Stimulated activated CD8-positive, alpha-beta memory T cell treated with anti-CD3 and anti-CD28 coated beads, Interleukin-15, amount 100 ng/mL, for 48 hours (primary cell): ENCODE measurements at regions not wholly inside any gene's neighbourhood (a gene's known extent, or its start where the extent isn't known, plus 50 kb on each side); places are given as distances from the start of the nearest gene placed in this dataset.

Source experiments
- DNase-seq, 2 donors: peaks; one replicate each; pipeline ENCODE4 v3.0.0-alpha.2; 2020; ENCODE audit warnings: low read depth in 2 of 2

DNA sequence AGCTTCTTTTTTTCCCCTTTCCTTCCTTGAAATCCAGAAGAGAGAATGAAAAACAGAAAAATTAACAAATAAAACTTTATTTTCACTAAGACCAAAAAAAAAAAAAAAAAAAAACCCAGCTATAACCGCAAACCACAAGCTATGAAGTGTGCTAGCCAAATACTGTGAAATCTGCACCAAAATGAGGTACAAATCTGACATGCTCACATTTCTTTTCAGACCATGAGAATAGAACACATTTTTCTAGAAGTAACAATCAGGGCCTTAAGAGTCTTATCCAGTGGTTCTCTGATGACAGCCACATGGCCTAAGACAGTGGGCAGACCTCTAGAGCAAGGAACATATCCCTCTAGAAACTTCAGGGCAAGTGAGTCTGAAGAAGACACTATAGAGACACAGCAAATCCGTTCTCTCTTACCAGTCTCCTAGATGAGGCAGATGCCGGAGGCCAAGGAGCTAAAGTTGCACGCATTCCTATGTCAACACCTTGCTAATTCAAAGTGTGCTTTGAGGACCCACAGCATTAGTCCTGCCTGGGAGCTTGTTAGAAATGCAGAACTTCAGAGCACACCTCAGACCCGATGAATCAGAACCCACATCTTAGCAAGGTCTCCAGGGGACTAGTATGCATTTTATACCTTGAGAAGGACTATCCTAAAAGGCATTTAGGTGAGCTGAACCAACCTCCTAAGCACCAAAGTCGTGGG lies 317.1 kb downstream of the MYCN start:
- no peak for DNase-seq

DNA sequence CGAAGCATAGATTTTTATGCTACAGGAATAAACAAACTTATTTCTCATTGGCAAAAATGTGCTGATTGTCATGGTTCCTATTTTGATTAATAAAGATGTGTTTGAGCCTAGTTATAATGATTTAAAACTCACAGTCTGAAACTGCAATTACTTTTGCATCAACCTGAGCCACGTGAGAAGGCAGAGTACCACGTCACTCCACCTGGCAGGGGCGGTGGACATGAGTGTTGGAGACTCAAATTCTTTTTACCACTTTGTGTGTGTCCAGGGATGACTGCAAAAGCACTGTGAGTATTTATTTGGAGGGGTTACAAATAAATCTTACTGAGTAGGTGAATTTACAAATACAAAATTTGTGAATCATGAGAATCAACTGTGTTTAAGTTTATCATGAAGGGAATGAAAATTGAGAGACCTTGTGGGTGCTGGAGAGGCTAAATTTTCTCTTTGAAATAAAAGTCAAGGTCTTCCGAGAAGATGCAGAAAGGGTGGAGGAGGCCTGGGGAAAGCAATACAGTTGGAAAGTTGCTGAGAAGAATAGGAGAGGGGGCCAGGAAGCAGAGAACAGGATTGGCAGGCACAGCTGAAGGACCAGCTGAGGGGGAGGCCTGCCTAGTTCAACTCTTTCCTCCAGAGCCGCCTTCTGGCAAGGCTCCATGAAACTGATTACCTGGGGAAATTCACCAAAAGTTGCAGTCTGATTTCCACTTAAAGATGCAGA lies 316.4 kb downstream of the MYCN start:
- DNase-seq = no peak

DNA sequence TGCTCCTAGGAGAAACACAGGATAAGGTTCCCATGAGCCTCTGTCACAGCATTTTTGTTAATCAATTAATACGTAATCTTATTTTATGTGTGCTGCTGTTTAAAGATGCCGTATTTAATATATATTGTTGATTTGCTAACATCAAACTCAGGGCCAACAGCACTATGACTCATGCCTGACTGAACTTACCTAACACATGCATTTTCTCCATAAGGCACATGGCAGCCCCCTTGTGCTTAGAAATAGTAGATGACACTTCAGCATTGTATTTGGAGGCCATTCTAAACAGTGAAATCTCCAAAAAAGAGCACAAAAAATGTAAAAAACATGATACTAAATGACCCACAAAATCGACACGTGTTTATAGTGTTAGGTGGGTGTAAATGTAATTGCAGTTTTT lies 314.8 kb downstream of the MYCN start:
- DNase-seq = no peak

DNA sequence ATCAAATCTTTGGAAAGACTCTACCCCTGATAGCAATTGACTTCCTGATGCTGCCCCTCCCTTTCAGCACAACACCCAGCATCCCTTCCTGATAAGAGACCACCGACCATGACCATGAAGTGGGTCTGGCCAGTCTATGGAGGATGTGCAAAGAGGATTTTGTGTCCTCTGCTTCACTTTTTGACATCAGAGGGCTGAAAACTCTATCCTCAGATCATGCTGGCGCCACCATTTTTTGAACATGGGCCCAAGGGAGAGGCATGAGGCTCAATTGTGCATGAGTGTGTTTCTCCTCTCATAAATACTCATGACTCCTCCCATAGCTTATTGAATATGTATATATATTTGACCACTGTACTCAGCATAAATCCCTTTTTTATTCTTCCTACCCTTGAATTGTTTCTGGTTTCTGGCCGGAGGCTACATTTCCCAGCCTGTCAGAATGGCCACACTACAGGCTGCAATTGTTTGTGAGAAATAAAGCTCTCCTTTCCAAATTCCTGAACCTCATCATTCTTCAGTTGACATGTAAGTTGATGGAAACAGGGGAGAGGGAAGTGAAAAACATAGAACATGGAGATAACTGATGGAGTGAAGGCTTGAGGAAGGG lies 314.1 kb downstream of the MYCN start:
- DNase-seq = no peak

DNA sequence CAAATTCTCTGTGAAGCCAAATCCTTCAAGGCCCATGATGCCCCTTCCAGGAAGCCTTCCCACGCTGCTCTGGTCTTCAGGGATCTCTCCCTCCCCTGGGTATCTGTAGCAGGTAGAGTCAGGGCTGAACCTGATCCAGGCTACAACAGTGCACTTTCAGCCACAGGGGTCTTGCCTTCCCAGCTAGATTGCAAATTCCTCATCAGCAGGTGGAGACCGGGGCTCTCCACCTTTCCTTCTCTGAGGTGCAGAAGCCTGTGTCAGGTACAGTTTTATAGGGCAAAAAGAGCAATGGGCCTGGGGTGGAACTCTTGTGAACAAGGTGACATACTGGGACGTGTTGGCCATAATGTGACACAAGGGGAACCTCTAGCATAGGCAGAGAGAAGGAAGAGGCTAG lies 312.9 kb downstream of the MYCN start:
- no peak for DNase-seq

DNA sequence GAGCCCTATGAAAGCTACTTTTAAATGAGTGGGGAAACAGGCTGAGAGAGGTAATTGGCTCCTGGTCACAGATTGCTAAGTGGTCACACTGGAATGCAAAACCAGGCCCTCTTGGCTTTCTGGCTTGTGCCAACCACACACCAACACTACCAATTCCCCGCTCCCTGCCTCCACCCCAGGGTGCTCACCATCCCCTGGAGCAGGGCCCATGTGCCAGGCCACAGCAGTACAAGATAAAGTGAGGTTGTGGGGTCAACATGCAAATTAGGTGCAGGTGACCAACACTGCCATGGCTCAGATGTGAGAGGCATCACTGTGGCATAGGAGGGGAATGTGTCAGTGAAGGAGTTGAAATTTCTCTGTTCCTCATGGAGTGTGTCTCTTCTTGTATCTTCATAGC lies 312.5 kb downstream of the MYCN start:
- DNase-seq = no peak

DNA sequence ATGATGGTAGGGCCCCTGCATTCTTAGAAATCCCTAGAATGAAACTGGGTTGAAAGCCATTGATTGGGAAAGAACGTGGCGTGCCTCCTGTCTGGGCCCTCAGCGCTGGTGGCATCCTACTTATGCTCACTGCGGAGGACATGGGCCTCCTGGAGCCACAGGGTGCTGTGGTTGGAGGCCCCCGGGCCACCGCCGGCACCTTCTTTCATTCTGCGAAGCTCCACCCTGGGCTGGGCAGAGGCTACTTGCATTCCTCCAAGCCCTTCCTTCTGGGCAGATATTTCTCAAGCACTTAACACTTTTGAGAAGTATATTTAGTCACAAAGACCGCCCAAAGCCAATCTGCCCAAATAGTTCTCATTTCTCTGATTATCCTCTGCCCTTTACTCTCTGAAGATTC lies 311.9 kb downstream of the MYCN start:
- no peak for DNase-seq

DNA sequence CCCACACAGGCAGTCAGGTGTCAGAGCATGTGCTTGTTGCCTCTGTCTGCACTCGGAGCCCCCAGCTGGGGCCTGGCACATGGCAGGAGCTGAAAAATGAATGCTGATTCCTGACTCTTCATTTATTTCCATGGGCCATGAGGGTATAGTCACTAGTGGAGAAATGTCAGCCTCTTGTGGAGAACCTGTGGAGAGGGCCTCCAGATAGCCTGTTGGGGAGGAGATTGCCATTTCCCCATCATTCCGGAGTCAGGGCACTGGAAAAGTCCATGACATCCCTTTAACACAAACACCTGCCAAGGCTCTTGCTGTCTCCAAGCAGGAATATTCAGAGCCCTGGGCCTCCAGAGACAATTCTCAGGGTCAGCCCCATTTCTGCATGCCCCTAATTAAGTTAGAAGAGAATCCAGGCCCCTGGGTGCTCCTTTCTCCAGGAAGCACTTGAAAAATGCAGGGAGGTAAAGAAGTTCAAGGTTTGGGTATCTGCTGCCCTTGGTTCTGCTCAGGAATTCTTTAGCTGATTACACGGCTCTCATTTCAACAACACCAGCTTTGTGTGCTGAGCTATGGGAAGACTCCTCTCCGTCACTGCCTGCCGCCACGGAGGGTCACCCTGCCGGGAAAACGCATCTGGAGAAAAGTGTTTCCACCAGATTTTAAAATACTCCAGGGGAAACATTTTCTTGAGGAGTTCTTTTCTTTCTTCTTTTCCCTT lies 311.3 kb downstream of the MYCN start:
- no peak for DNase-seq

DNA sequence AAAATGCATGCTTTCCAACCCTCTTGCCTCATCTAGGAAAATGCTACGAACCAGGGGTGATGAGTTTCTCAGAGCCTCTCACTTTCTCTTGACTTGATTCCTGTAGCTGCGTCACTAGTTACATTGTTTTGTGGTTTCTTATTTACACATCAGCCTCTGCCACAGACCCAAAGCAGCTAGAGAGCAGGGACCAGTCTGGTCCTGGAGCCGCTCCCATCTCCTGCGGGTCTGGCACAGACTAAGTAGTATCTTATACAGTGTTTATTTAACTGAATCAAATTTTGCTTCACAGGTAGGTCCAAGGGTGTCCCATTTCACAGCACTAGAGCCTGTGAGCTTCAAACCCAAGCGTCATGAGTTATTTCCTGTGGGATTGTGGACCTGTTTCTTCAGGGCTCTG lies 310.5 kb downstream of the MYCN start:
- no peak for DNase-seq

DNA sequence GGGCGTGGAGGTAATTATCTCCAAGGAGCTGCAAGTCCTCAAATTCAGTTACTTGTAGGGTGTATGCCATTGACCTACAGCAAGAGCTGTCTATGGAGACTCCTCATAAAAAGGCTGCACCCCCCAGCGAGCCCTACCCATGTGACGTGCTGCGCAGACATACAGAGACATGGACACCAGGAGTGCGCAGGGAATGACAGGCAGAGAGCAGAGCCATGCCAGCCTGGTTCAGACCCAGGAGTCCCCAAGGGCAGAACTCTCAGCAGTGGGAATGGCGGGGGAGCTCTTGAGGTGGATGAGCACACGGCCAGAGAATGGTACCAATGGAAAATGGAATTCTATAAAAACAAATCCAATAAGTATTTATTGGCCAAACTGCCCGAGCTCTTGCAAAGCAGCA lies 310.1 kb downstream of the MYCN start:
- DNase-seq = no peak

DNA sequence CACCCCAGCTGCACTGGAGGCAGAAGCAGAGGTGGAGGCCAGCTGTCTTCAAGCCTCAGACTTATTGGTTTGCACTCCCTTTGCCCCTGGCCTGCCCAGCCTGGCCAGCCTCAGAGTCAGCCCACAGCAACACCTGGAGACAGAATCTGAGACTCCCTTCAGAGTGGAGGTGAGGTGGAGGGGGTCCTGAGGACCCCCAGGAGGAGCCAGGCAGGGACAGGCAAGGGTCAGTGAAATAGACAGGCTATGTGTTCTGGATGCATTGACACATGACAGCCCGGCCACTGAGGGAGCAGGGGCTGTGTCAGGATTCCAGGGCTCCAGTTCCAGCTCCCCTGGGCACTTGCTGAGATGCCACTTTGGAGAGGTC lies 309.7 kb downstream of the MYCN start:
- DNase-seq = no peak

DNA sequence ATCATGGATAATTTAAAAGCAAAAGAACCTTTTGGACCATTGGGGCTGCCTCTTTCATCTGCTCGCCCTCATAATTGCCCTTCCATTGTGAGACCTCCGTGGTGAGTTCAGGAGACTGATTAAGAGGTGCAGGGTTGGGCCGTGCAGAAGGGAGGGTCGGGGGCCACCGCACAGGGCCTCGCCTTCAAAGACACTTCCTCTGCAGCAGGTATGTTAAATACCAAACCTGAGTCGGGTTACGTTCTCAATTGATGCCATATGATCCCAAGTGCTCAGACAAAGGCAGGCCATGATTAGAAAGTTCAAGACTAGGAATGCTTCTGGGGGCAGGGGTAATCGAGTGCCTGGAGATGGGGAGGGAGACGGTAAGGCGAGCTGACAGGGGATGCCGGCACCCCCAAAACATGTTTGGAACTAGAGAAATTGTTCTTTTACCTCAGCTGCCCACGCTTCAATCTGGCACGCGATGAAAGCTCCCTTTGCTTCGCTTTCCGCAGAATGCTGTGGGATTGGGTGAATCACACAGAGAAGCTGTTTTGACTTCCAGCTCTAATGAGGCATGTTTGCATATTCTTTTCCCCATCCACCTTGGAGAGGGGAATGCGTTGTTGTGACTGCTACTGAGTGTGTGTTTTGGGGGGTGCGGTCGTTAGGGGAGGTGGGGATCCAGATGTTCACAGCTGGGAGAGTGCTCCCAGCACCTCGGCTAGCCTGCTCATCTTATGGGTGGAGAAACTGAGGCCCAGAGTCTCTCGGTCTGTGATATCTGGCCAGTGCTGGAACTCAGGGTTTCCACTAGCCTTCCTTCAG lies 309.1 kb downstream of the MYCN start:
- DNase-seq = no peak

DNA sequence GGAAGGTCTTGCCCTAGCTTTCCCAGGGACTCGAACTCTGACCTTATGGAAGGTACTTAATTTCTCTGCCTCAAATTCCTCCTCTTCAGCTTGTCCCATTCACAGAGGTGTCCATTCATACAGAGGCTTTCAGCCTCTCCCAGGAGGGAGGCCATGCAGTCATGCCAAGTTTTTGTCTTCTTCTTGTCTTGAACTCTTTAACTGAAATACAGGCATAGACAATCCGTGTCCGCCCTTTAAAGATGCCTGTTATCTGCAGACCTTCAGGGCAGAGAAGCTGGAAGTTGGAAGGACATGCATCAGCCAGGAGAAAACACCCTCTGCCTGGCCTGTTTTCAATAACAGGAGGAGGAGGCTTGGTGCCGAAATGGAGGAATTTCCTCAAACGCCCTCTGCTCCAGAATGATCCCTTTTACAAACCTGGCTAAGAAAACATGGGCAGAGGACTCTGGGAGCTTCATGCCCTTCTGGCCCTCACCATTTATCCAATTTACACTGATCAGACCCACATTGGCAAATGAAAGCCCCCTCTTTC lies 308.3 kb downstream of the MYCN start:
- DNase-seq = no peak

DNA sequence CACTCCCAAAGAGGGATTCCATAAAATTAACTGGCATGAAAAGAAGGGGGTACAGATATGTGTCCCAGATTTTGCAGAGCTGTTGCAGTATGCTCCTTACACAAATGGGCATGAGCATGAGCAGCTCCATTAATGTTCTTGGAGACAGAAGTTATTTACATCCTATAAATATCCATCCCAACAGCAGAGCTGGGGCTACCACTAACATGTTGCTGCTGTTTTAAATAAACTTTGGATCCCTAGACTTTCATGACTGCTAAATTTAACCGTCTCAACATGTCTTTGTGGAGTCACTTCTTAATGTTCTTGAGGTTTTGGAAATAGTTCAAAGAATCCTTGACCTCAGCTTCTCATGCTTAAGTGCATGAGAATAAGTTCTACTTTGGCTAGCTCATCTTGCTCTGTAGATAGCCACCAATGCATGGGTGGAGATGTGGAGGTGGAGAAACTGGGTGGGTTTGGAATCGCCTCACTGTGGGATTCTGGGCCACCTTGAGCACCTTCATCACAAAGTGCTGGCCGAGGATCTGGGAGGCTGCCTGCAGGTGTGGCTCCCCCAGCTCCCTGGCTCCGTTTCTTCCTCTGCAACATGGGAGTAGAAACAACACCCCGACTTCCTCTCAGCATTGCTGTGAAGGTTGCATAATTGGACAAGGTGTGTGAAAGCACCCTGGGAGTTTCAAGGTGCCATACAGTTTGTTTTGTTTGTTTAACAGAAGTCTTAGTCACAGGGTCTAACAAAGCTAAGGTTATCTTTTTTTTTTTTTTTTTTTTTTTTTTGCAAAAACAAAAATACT lies 307.2 kb downstream of the MYCN start:
- DNase-seq = no peak

DNA sequence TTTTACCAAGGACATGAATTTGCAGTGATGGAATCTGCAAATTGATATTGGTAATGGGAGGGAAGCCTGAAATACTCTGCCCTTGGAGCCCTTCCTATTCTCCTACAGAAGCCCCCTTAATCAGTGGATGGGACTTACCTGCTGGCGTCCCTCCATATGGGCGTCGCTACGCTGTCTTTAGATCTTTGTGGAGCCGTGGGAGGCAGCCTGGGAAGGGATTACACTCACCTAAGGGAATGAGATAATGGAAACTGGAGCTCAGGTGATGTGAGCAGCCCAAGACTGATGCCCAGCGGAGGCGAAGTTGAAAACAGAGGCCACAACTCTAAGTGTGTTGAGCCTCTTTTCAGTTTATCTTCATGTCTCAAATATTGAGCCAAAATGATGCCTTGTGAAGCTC lies 306.6 kb downstream of the MYCN start:
- DNase-seq = no peak

DNA sequence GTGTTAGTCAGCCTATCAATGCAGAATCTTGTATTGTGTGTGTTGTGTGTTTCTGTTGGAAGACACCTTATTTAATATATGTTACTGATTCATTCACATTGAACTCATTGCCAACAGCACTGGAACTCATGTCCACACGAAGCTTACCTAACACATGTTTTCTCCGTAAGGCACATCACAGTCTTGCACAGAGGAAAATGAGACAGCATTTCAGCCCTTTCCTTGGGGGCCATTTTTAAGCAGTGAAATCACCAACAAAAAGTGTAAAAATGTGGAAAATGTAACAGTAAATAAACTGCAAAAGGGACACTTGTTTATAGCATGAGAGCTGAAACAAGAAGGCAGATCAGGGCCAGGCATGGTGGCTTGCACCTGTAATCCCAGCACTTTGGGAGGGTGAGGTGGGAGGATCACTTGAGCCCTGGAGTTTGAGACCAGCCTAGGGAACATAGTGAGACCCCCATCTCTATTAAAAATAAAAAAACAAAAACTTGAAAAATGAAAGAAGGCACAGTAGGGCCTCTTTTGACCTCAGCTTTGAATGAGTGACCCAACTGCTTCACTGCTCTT lies 306.0 kb downstream of the MYCN start:
- DNase-seq = no peak

DNA sequence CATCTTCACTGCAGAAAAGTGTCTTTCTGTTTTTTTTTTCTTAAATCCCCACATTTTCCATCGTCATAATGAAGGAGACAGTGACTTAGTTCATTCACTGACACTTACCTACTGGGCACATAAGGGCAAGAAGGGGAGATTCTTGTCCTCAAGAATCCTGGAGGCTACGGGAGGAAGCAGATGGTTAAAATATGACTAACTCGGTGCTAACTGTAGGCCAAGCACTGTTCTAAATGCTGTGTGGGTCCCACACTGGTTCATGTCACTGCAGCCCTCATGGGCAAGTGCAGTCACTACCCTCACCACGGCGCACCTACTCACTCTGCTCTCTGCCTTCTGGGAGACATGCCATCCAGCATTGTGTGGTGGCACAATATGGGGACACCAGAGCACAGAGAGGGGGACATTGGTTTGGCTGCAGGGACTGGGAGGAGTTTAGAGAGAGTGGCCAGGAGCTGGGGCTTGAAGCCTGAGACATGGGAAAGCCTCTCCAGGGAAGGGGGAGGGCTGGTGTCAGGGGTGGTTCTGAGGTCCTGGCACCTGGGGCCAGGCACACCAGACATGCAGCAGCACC lies 305.2 kb downstream of the MYCN start:
- no peak for DNase-seq

DNA sequence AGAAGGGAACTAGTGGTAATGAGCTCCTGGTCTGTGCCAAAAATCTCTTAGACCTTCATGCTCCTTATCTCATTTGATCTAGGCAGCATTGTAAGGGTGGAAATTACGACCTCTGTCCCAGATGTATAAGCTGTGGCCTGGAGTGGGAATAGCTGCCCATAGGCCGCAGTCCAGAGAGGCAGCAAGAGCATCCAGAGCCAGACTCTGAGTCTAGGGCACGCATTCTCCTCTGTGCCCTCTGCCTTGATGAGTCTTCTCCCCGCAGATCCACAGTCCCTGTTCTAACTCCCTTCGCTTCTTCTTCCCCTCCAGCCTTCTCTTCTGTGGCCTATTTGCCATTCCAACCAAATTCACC lies 304.6 kb downstream of the MYCN start:
- no peak for DNase-seq

DNA sequence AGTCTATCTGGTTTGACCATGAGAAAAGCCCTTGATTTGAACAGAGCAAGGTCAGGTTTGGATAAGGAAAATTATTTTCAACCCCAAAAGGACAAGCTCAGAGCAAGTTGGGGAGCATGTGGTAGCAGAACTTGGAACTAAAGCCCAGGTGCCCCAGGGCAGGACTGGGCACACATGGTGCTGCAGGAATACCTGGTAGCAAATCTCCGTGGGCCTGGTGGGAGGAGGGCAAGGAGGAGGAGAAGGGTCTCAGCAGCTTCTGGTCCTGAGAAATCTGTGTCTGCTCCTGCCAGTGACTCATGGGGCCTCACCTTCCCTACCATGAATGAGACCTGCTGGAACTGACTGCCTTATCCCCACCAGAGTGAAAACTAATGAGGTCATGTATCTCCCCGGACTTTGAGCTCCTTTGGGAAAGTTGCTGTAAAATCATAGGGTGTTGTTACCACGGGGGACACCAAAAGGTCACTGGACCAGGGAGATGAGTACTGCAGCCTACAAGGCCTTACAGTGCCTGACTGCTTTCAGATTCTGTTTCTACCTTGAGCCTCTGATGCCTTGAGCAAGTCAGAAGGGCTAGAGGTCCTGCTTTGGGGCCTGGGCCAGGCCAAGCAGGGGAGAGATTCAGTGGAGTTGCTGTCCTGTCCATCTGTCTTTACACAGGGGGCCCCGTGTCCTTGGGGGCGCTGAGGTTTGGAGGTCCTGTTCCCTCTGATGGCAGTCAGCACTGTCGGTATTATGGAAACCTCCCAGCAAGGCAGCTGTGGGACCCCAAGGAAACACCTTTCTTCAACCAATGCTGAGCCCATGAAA lies 304.0 kb downstream of the MYCN start:
- no peak for DNase-seq
